Kidney (tissue), 13 donors: ENCODE measurements at regions not wholly inside any gene's neighbourhood (a gene's known extent, or its start where the extent isn't known, plus 50 kb on each side); places are given as distances from the start of the nearest gene placed in this dataset.

ENCODE experiments used
- DNase-seq, 5 donors: peaks; one replicate each; pipeline ENCODE4 v3.0.0-alpha.2; 2013 to 2020
- FAIRE-seq: peaks from 2 replicates; lab custom pipeline; 2012; peaks lifted over from hg19 to GRCh38; lab: Jason Lieb, UNC
- H3K27ac ChIP-seq, 2 donors: one replicate each; pipeline ENCODE4 v1.7.0; 2013; ENCODE audit warnings: low read depth in 2 of 2, low read length in 2 of 2, inconsistent platforms in 1 of 2
- H3K27me3 ChIP-seq: one replicate; pipeline ENCODE4 v1.7.1; 2013; ENCODE audit warnings: low read length, inconsistent platforms; ENCODE audit not compliant: control insufficient read depth, insufficient read depth
- H3K36me3 ChIP-seq, 3 donors: one replicate each; pipeline versions ENCODE4 v1.7.0 to v1.7.1; 2013; ENCODE audit warnings: low read length in 3 of 3, control low read depth in 1 of 3, inconsistent platforms in 1 of 3; ENCODE audit not compliant: insufficient read depth in 3 of 3, control insufficient read depth in 2 of 3
- H3K4me1 ChIP-seq, 3 donors: one replicate each; pipeline versions ENCODE4 v1.7.0 to v1.7.1; 2013; ENCODE audit warnings: low read length in 3 of 3, inconsistent platforms in 1 of 3, low read depth in 1 of 3; ENCODE audit not compliant: control insufficient read depth in 2 of 3, insufficient read depth in 2 of 3
- H3K4me3 ChIP-seq, 3 donors: one replicate each; pipeline versions ENCODE4 v1.7.0 to v1.8.1; 2013; ENCODE audit warnings: low read length in 3 of 3, control low read depth in 1 of 3, inconsistent platforms in 1 of 3
- H3K9ac ChIP-seq, 3 donors: one replicate each; pipeline versions ENCODE4 v1.7.0 to v1.7.1; 2013; ENCODE audit warnings: low read length in 3 of 3, control low read depth in 1 of 3, inconsistent platforms in 1 of 3
- H3K9me3 ChIP-seq, 3 donors: one replicate each; pipeline versions ENCODE4 v1.7.0 to v1.7.1; 2013; ENCODE audit warnings: low read length in 3 of 3, control low read depth in 1 of 3, inconsistent platforms in 1 of 3; ENCODE audit not compliant: control insufficient read depth in 2 of 3, insufficient read depth in 1 of 3
- intact Hi-C: fragments of 100-400 bp; cut with DNase I; formaldehyde crosslinking; loops from one replicate; pipeline ENCODE4 v1.11.1; 2022
- TF ChIP-seq, protein P1 (sequence below): IDR thresholded peaks from 3 replicates; pipeline ENCODE4 v1.5.1; 2012; ENCODE audit warnings: mild to moderate bottlenecking, moderate library complexity, borderline replicate concordance; ENCODE audit not compliant: insufficient read depth; ENCODE audit errors: extremely low read depth
- donor health status: control.
- donor health status: control.
- donor health status: control.
- donor health status: control.
- donor health status: control.
- donor health status: DM: yes; HTN: yes; CAD: no.
- donor health status: Normal renal cell carcinoma (clear cell type).

DNA sequence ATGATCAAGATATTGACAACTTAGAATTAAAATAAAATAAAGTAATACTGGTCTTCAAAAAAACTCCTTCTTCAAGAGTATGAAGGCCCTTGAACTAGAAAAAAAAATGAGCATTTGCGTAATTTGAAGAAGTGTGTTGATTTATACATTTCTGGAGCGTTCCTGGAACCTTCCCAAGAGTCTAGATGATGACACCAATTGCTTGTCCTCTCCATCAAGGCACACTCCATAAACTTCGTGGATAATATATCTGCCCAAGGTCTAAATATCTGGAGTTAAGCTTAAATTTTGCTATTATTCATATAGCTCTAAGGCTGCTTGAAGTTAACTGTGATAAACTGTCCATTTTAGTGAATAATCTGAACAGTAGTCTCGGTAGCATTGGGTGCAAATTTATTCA, 361.3 kb upstream of the CNTN5 start:
- Histone ChIP-seq H3K36me3 (no peaks in the 10 kb centered on the region), H3K27ac (no peak overlapping the region), H3K4me1 (no peaks in the 10 kb centered on the region), H3K9me3 (no peaks in the 10 kb centered on the region), H3K4me3 (no peak overlapping the region), H3K9ac (no peak overlapping the region), H3K27me3 (no peaks in the 10 kb centered on the region)
- FAIRE-seq (no peak), DNase-seq (no peak)
- intact Hi-C loops: no loop called here
- TF ChIP-seq, protein P1, sequence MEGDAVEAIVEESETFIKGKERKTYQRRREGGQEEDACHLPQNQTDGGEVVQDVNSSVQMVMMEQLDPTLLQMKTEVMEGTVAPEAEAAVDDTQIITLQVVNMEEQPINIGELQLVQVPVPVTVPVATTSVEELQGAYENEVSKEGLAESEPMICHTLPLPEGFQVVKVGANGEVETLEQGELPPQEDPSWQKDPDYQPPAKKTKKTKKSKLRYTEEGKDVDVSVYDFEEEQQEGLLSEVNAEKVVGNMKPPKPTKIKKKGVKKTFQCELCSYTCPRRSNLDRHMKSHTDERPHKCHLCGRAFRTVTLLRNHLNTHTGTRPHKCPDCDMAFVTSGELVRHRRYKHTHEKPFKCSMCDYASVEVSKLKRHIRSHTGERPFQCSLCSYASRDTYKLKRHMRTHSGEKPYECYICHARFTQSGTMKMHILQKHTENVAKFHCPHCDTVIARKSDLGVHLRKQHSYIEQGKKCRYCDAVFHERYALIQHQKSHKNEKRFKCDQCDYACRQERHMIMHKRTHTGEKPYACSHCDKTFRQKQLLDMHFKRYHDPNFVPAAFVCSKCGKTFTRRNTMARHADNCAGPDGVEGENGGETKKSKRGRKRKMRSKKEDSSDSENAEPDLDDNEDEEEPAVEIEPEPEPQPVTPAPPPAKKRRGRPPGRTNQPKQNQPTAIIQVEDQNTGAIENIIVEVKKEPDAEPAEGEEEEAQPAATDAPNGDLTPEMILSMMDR: no peak

DNA sequence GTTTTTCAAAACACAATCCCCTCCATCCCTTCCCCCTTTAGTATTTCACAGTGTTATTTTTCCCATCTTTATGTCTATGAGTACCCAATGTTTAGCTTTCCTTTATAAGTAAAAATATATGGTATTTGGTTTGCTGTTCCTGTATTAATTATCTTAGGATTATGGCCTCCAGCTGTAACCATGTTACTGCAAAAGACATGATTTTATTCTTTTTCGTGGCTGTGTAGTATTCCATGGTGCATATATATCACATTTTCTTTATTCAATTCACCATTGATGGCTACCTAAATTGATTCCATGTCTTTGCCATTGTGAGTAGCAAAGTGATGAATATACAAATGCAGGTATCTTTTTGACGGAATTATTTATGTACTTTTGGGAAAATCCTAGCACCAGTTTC, 346.4 kb upstream of the CNTN5 start:
- TF ChIP-seq, protein P1: no peak
- Histone ChIP-seq H3K27ac (no peak overlapping the region), H3K27me3 (no peaks in the 10 kb centered on the region), H3K9me3 (no peaks in the 10 kb centered on the region), H3K4me1 (no peaks in the 10 kb centered on the region), H3K4me3 (no peak overlapping the region), H3K9ac (no peak overlapping the region), H3K36me3 (no peaks in the 10 kb centered on the region)
- DNase-seq: no peak
- no peak for FAIRE-seq
- intact Hi-C loops: no loop called here

DNA sequence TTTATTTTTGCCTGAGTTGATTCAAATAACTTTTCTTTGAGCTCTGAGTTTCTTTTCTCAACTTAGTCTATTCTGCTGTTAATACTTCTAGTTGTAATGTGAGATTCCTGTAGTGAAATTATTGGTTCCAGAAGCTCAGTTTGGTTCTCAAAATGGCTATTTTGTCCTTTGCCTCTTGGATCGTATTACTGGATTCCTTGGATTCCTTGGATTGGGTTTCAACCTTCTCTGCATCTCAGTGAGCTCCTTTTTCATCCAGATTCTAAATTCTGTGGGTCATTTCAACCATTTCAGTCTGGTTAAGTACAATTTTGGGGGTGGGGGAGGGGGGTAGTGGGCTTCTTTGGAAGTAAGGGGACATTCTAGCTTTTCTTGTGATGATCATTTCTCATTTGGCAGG, 341.1 kb upstream of the CNTN5 start:
- TF ChIP-seq, protein P1: no peak
- H3K27me3 ChIP-seq: no peaks in the 10 kb centered on the region
- no peaks in the 10 kb centered on the region for H3K36me3 ChIP-seq
- peak in 1 of 5 donors; percentile 25 for DNase-seq
- no peak overlapping the region for H3K4me3 ChIP-seq
- H3K4me1 ChIP-seq: no peaks in the 10 kb centered on the region
- intact Hi-C loops: no loop called here
- H3K27ac ChIP-seq: no peak overlapping the region
- no peaks in the 10 kb centered on the region for H3K9me3 ChIP-seq
- no peak overlapping the region for H3K9ac ChIP-seq
- no peak for FAIRE-seq

DNA sequence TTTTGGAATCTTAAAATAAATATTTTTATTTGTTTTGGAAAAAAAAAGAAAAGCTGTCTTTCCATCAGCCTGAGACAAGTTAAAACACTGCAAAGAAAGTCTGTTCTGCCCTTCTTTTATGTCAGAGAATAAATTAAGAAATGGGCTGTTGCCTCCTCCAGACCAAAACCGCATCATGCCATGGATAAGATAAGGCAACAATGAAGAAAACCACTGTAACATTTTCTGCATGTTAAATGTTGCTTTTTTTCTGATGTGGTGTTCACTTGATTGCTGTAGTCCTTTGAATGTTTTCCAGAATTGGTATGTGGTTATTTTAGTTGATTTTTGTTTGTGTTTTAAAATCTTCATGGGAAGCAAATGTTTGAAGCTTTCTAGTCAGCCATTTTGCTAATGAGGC, 319.2 kb upstream of the CNTN5 start:
- H3K9me3 ChIP-seq: no peaks in the 10 kb centered on the region
- no peak overlapping the region for H3K4me3 ChIP-seq
- intact Hi-C loops: no loop called here
- H3K4me1 ChIP-seq: no peaks in the 10 kb centered on the region
- FAIRE-seq (no peak), DNase-seq (no peak)
- no peak overlapping the region for H3K9ac ChIP-seq
- no peaks in the 10 kb centered on the region for H3K36me3 ChIP-seq
- H3K27ac ChIP-seq: no peak overlapping the region
- H3K27me3 ChIP-seq: no peaks in the 10 kb centered on the region
- TF ChIP-seq, protein P1: no peak
